Panc1 (cell line): ENCODE measurements at regions not wholly inside any gene's neighbourhood (a gene's known extent, or its start where the extent isn't known, plus 50 kb on each side); places are given as distances from the start of the nearest gene placed in this dataset.

Experiments used
- ATAC-seq: fragments of 200-7000 bp; cut with Tn5 transposase; 2 replicates; pipeline ENCODE4 v1.9.1; 2020; ENCODE audit warnings: mild to moderate bottlenecking, moderate library complexity
- BruUV-seq: library from RNA; stranded (reverse); fragments of 400-500 nt; replicated peaks from 2 replicates; lab custom pipeline; 2021; lab: Mats Ljungman, UMichigan
- CTCF ChIA-PET: fragments of 300-600 bp; sonication (Branson Sonifier 250); formaldehyde crosslinking; loops from one replicate; lab custom pipeline; 2022; ENCODE audit warnings: antibody characterized with exemption; lab: Charles Lee
- POLR2A ChIA-PET: fragments of 300-600 bp; sonication (Branson Sonifier 250); formaldehyde crosslinking; loops from one replicate; lab custom pipeline; 2022; ENCODE audit warnings: antibody characterized with exemption; lab: Charles Lee
- DNase-seq: peaks from one replicate; pipeline ENCODE4 v3.0.0-alpha.2; 2010; ENCODE audit warnings: low read depth, low spot score
- H3K27ac ChIP-seq: 2 replicates; pipeline ENCODE4 v1.5.1; 2011; ENCODE audit warnings: mild to moderate bottlenecking, low read length, inconsistent platforms
- H3K27me3 ChIP-seq: fragments of 200-500 bp; sonication (Bioruptor generic); 2 replicates; pipeline ENCODE4 v1.6.0; 2014; ENCODE audit warnings: low read length, inconsistent platforms; ENCODE audit not compliant: control insufficient read depth, insufficient read depth
- H3K36me3 ChIP-seq: fragments of 200-500 bp; sonication (Bioruptor generic); 2 replicates; pipeline ENCODE4 v1.5.1; 2014; ENCODE audit warnings: inconsistent platforms, mild to moderate bottlenecking, low read length, moderate library complexity; ENCODE audit not compliant: control insufficient read depth, insufficient read depth
- H3K4me1 ChIP-seq: 2 replicates; pipeline ENCODE4 v1.5.1; 2011; ENCODE audit warnings: inconsistent platforms, mild to moderate bottlenecking, low read length, moderate library complexity; ENCODE audit not compliant: control insufficient read depth, insufficient read depth
- H3K4me3 ChIP-seq, 2 experiments: 2 replicates each; pipeline ENCODE4 v1.5.1; 2011 to 2012; ENCODE audit warnings: low read depth in 2 of 2, low read length in 2 of 2, mild to moderate bottlenecking in 2 of 2, inconsistent platforms in 1 of 2, moderate library complexity in 1 of 2
- H3K9me3 ChIP-seq: fragments of 200-500 bp; sonication (Bioruptor generic); 2 replicates; pipeline ENCODE4 v1.5.1; 2014; ENCODE audit warnings: low read depth, mild to moderate bottlenecking, inconsistent platforms, low read length, moderate library complexity; ENCODE audit not compliant: control insufficient read depth, insufficient read depth
- CTCF ChIP-seq: fragments of 450-650 bp; IDR thresholded peaks from 2 replicates; pipeline ENCODE4 v1.5.1; 2017; ENCODE audit warnings: mild to moderate bottlenecking
- POLR2AphosphoS5 ChIP-seq: IDR thresholded peaks from 2 replicates; pipeline ENCODE4 v1.6.1; 2012; ENCODE audit warnings: mild to moderate bottlenecking, low read depth, low read length, moderate library complexity
- SIN3A ChIP-seq: IDR thresholded peaks from 2 replicates; pipeline ENCODE4 v1.6.1; 2012; ENCODE audit warnings: low read depth, mild to moderate bottlenecking, low read length, moderate library complexity, borderline replicate concordance; ENCODE audit not compliant: insufficient read depth
- TCF7L2 ChIP-seq: IDR thresholded peaks from 2 replicates; pipeline ENCODE4 v1.6.1; 2011; ENCODE audit warnings: mild to moderate bottlenecking, low read depth, low read length, inconsistent platforms
- in situ Hi-C: cut with HindIII; loops from 2 replicates; pipeline ENCODE4 v1.10.0; 2016; ENCODE audit warnings: low sequenced_read_pairs, low pct_unique_long_range_greater_than_20kb
- intact Hi-C: fragments of 100-400 bp; cut with micrococcal nuclease; formaldehyde crosslinking; loops from one replicate; pipeline ENCODE4 v1.10.0; 2022; ENCODE audit not compliant: unreplicated experiment
- TF ChIP-seq, protein P1 (sequence below), 2 experiments: IDR thresholded peaks; 2 replicates each; pipeline ENCODE4 v1.6.1; 2011 to 2012; ENCODE audit warnings: low read depth in 2 of 2, control low read depth in 1 of 2, low read length in 1 of 2, mild to moderate bottlenecking in 1 of 2, moderate library complexity in 1 of 2; ENCODE audit not compliant: insufficient read depth in 1 of 2

GRCh38 chr2:220550995-220551700 lies 923.7 kb downstream of the SLC4A3 start:
- Histone ChIP-seq H3K4me1 (no peaks in the 10 kb centered on the region), H3K27ac (no peak overlapping the region), H3K36me3 (no peaks in the 10 kb centered on the region), H3K4me3 (no peak overlapping the region), H3K27me3 (no peaks in the 10 kb centered on the region), H3K9me3 (no peaks in the 10 kb centered on the region)
- intact Hi-C loops, result no loop called here
- no TSS peak for BruUV-seq
- TF ChIP-seq, protein P1, sequence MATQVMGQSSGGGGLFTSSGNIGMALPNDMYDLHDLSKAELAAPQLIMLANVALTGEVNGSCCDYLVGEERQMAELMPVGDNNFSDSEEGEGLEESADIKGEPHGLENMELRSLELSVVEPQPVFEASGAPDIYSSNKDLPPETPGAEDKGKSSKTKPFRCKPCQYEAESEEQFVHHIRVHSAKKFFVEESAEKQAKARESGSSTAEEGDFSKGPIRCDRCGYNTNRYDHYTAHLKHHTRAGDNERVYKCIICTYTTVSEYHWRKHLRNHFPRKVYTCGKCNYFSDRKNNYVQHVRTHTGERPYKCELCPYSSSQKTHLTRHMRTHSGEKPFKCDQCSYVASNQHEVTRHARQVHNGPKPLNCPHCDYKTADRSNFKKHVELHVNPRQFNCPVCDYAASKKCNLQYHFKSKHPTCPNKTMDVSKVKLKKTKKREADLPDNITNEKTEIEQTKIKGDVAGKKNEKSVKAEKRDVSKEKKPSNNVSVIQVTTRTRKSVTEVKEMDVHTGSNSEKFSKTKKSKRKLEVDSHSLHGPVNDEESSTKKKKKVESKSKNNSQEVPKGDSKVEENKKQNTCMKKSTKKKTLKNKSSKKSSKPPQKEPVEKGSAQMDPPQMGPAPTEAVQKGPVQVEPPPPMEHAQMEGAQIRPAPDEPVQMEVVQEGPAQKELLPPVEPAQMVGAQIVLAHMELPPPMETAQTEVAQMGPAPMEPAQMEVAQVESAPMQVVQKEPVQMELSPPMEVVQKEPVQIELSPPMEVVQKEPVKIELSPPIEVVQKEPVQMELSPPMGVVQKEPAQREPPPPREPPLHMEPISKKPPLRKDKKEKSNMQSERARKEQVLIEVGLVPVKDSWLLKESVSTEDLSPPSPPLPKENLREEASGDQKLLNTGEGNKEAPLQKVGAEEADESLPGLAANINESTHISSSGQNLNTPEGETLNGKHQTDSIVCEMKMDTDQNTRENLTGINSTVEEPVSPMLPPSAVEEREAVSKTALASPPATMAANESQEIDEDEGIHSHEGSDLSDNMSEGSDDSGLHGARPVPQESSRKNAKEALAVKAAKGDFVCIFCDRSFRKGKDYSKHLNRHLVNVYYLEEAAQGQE (IDR thresholded peaks at IDR 0.05; ENCODE audit: insufficient read depth in 1 of 2, low read depth in 2 of 2, low read length in 1 of 2), result no peak
- TF ChIP-seq SIN3A (no peak), TCF7L2 (no peak), CTCF (no peak), POLR2AphosphoS5 (no peak)
- CTCF ChIA-PET, result no interaction called here
- DNase-seq (no peak), ATAC-seq (no peak)
- POLR2A ChIA-PET, result no interaction called here
- in situ Hi-C loops, result no loop called here

DNA sequence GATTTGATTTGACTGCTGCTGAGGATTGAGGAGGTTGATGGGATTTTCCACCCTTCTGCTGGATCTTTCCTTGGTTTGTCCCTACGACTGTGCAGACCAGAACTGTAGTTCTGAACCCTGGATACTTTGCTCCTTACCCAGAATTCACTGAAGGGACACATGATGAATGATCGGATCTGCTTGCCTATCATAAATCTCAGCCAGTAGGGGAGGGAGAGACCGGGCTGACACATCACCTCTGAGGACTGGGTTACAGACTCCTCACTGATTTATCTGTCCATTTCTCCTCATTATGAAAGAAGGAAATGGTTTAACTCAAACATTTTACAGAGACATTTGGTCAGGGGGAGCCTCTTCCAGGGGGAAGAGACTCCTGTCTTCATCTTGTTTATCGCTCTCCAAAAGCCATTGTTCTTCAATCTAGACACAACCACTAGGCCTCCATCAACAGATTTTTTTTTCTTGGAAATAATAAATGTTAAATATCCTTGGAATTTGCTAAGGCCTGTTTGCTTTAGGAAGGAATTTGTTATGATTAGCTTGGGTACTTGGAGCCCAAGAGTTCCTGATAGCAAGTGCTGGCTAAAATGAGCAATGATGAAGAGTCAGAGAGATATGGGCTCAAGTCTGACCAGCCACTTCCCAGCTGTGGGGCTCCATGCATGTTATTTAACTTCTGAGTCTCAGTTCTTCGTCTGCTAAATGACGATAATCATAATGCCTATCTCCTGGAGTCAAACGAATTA lies 925.5 kb downstream of the SLC4A3 start:
- no peaks in the 10 kb centered on the region for H3K27me3 ChIP-seq
- no peaks in the 10 kb centered on the region for H3K4me1 ChIP-seq
- no peak for TF ChIP-seq POLR2AphosphoS5
- no peak overlapping the region for H3K4me3 ChIP-seq
- no peaks in the 10 kb centered on the region for H3K9me3 ChIP-seq
- no peaks in the 10 kb centered on the region for H3K36me3 ChIP-seq
- no peak overlapping the region for H3K27ac ChIP-seq
- DNase-seq (no peak), ATAC-seq (no peak)
- CTCF ChIA-PET, result no interaction called here
- intact Hi-C loops (no loop called here), in situ Hi-C loops (no loop called here)
- no TSS peak for BruUV-seq
- POLR2A ChIA-PET, result no interaction called here
